Progenitor cell of endocrine pancreas (in vitro differentiated cells): ENCODE measurements at regions not wholly inside any gene's neighbourhood (a gene's known extent, or its start where the extent isn't known, plus 50 kb on each side); places are given as distances from the start of the nearest gene placed in this dataset.

ENCODE experiments used
- DNase-seq: peaks from one replicate; pipeline ENCODE4 v3.0.0; 2021; ENCODE audit warnings: low spot score; ENCODE audit not compliant: unreplicated experiment
- H3K27ac Mint-ChIP-seq: 2 replicates; pipeline ENCODE4 v1.8.0; 2021; ENCODE audit warnings: mild to moderate bottlenecking, moderate library complexity, mixed read lengths
- H3K27me3 Mint-ChIP-seq: 2 replicates; pipeline ENCODE4 v1.8.0; 2021; ENCODE audit warnings: mixed read lengths
- H3K36me3 Mint-ChIP-seq: 2 replicates; pipeline ENCODE4 v1.8.0; 2022; ENCODE audit warnings: mixed read lengths; ENCODE audit not compliant: insufficient read depth
- H3K4me1 Mint-ChIP-seq: 2 replicates; pipeline ENCODE4 v1.8.0; 2021; ENCODE audit warnings: low read depth, mixed read lengths
- H3K4me3 Mint-ChIP-seq: 2 replicates; pipeline ENCODE4 v1.8.0; 2021; ENCODE audit warnings: low read depth, mild to moderate bottlenecking, moderate library complexity, mixed read lengths
- H3K9me3 Mint-ChIP-seq: 2 replicates; pipeline ENCODE4 v1.8.0; 2021; ENCODE audit warnings: low read depth, mixed read lengths
- TF ChIP-seq, protein P1 (sequence below): fragments of 200-600 bp; sonication (generic); IDR thresholded peaks from one replicate; pipeline ENCODE4 v1.5.0; 2021; ENCODE audit warnings: antibody characterized with exemption, mild to moderate bottlenecking; ENCODE audit not compliant: unreplicated experiment

DNA sequence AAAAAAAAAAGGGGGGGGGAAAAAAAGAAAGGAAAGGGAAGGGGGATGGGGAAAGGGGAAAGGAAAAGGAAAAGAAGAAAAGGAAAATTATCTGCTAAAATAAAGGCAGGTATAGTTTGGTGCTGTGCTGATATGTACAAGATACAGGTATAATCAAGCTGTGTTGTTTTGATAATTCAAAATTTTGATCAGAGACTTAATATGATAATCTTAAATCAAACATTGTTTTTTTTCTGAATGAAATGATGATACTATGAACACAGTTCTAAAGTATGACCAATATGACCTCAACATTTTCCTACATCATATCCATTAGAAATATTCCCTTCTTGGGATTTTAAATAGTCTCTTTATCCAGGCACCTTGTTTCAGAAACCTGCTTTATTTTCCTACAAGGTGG is 115.6 kb upstream of the TRPM3 start:
- Mint-ChIP-seq H3K36me3 (no peaks in the 10 kb centered on the region), H3K27me3 (no peaks in the 10 kb centered on the region), H3K4me1 (peaks cover 2% of the 10 kb centered on the region), H3K9me3 (no peaks in the 10 kb centered on the region), H3K27ac (no peak overlapping the region), H3K4me3 (no peak overlapping the region)
- DNase-seq, result no peak
- TF ChIP-seq, protein P1, sequence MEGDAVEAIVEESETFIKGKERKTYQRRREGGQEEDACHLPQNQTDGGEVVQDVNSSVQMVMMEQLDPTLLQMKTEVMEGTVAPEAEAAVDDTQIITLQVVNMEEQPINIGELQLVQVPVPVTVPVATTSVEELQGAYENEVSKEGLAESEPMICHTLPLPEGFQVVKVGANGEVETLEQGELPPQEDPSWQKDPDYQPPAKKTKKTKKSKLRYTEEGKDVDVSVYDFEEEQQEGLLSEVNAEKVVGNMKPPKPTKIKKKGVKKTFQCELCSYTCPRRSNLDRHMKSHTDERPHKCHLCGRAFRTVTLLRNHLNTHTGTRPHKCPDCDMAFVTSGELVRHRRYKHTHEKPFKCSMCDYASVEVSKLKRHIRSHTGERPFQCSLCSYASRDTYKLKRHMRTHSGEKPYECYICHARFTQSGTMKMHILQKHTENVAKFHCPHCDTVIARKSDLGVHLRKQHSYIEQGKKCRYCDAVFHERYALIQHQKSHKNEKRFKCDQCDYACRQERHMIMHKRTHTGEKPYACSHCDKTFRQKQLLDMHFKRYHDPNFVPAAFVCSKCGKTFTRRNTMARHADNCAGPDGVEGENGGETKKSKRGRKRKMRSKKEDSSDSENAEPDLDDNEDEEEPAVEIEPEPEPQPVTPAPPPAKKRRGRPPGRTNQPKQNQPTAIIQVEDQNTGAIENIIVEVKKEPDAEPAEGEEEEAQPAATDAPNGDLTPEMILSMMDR, result no peak

DNA sequence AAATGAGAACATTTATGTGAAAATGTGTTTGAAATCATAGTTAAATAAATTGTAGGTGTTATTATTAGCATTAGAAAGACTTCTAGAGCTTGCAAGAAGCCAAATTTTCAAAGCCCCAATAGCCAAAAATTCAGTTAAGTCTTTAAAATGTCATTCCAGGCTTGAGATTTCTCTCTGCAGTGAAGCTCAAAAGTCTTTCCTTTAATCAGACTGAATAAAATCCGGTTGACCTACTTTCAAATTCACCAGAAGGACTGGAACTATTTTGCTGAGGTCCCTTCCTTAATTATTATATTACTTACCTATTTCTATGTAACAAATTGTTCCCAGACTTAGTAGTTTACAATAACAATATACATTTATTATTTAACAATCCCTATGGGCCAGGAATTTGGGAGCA is 112.2 kb upstream of the TRPM3 start:
- Mint-ChIP-seq H3K27ac (no peak overlapping the region), H3K9me3 (no peaks in the 10 kb centered on the region), H3K27me3 (no peaks in the 10 kb centered on the region), H3K4me3 (no peak overlapping the region), H3K4me1 (peaks cover 2% of the 10 kb centered on the region), H3K36me3 (no peaks in the 10 kb centered on the region)
- TF ChIP-seq, protein P1, result no peak
- no peak for DNase-seq

DNA sequence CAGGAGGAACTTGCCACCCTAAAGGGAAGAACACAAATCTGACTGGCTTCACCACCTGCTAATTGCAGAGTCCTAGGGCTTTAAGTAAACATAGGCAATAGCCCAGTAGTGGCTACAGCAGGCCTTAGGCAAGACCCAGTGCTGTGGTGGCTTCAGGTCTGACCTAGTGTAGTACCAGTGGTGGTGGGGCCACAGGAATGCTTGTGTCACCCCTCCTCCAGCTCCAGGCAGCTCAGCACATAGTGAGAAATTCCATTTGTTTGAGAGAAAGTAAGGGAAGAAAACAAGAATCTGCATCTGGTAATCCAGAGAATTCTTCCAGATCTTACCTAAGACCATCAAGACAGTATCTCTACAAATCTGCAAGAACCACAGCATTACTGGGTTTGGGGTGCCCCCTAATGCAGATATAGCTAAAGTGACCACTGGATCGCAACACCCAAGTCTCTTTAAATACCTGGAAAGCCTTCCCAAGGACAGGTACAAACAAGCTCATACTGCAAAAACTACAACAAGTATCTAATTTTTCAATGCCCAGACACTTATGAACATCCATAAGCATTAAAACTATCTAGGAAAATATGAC is 102.6 kb upstream of the TRPM3 start:
- no peaks in the 10 kb centered on the region for H3K4me1 Mint-ChIP-seq
- no peak overlapping the region for H3K4me3 Mint-ChIP-seq
- H3K27me3 Mint-ChIP-seq, result no peaks in the 10 kb centered on the region
- TF ChIP-seq, protein P1, result no peak
- H3K9me3 Mint-ChIP-seq, result peaks cover 5% of the 10 kb centered on the region
- H3K36me3 Mint-ChIP-seq, result no peaks in the 10 kb centered on the region
- no peak overlapping the region for H3K27ac Mint-ChIP-seq
- DNase-seq, result no peak

DNA sequence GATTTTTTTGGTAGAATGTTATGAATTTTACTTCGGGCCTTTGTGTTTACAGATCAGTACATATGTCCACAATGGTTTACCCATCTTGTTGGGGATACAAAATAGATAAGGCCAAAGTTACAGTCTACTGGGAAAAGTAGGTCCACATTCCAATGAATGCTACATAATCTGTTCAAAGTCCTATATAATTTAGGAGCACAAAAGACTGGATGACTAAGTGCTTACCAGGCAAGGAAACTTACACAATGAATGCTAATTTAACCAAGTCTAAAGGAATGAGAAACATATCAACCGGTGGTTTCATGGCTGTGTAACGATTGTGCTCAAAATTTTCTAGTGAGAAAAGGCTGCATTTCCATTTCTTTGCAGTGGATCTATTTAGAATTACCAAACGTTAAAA is 97.4 kb upstream of the TRPM3 start:
- no peak overlapping the region for H3K27ac Mint-ChIP-seq
- H3K4me1 Mint-ChIP-seq, result no peaks in the 10 kb centered on the region
- no peaks in the 10 kb centered on the region for H3K27me3 Mint-ChIP-seq
- peaks cover 3% of the 10 kb centered on the region for H3K9me3 Mint-ChIP-seq
- no peaks in the 10 kb centered on the region for H3K36me3 Mint-ChIP-seq
- no peak for DNase-seq
- TF ChIP-seq, protein P1, result no peak
- no peak overlapping the region for H3K4me3 Mint-ChIP-seq

DNA sequence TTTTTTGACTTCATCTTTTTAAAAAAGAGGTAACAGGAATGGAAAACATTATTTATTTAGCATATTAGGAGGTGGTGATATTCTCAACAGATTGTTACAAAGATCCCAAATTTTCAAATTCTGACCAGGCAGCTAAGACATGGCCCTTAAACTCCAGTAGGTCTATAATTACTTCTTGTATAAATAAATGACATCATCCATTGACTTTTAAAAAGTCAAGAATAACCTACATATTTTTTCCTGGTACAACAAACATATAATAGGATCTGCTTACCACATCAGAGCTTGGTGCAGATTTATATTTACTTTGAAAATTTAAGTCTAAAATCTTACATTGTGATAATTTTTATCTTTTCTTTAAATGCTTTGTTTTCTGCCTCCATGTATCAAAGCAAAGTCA is 92.2 kb upstream of the TRPM3 start:
- no peak overlapping the region for H3K4me3 Mint-ChIP-seq
- no peaks in the 10 kb centered on the region for H3K27me3 Mint-ChIP-seq
- H3K4me1 Mint-ChIP-seq, result no peaks in the 10 kb centered on the region
- no peak overlapping the region for H3K27ac Mint-ChIP-seq
- no peaks in the 10 kb centered on the region for H3K36me3 Mint-ChIP-seq
- peaks cover 3% of the 10 kb centered on the region for H3K9me3 Mint-ChIP-seq
- TF ChIP-seq, protein P1, result no peak
- DNase-seq, result no peak
